ENCODE measurements at regions not wholly inside any gene's neighbourhood (a gene's known extent, or its start where the extent isn't known, plus 50 kb on each side); places are given as distances from the start of the nearest gene placed in this dataset.

- WGBS (ENCODE audit: insufficient coverage, insufficient replicate concordance, low lambda C conversion rate, missing lambda C conversion rate), result 4% methylated on average over 1 of the region's 1 CpG
- in situ Hi-C loops (cut with MboI), result no loop called here
- intact Hi-C loops (cut with micrococcal nuclease; ENCODE audit: unreplicated experiment), result no loop called here
- Histone ChIP-seq H3K9me3 (replicated peaks; ENCODE audit: control insufficient read depth, insufficient read depth, low read length) (no peaks in the 10 kb centered on the region), H3K4me2 (ENCODE audit: control insufficient read depth, insufficient read depth) (no peak overlapping the region), H3K4me3 (no peak overlapping the region), H4K20me1 (ENCODE audit: control insufficient read depth, insufficient read depth) (no peaks in the 10 kb centered on the region), H3K4me1 (ENCODE audit: control insufficient read depth, insufficient read depth, low read length) (no peaks in the 10 kb centered on the region), H3K79me2 (ENCODE audit: control insufficient read depth, insufficient read depth, low read length) (no peaks in the 10 kb centered on the region), H2AFZ (ENCODE audit: control insufficient read depth, low read depth, low read length) (no peak overlapping the region), H3K36me3 (ENCODE audit: control insufficient read depth in 2 of 2, insufficient read depth in 2 of 2, low read length in 1 of 2) (no peaks in the 10 kb centered on the region), H3K27me3 (replicated peaks in 1 of 2; ENCODE audit: control insufficient read depth in 2 of 2, insufficient read depth in 2 of 2, low read length in 1 of 2) (no peaks in the 10 kb centered on the region), H3K9ac (ENCODE audit: control insufficient read depth, insufficient read depth, low read length) (no peak overlapping the region), H3K27ac (ENCODE audit: control insufficient read depth, insufficient read depth) (no peak overlapping the region)
- DNase-seq (ENCODE audit: low read depth, low spot score) (no peak), FAIRE-seq (no peak), ATAC-seq (no peak)
- CTCF ChIA-PET, result interaction anchor here (0.6 kb wide), 1 partner anchor 110 kb away, joined by 4 read pairs; no protein-coding TSS in a partner anchor
- POLR2A ChIA-PET, result no interaction called here
- BruUV-seq (replicated peaks), result no TSS peak
- RAD21 ChIA-PET (ENCODE audit: unreplicated experiment), result no interaction called here
- TF ChIP-seq ZSCAN29 (IDR thresholded peaks at IDR 0.05), result no peak
- no peak for TF ChIP-seq RBBP5 (conservative IDR thresholded peaks at IDR 0.05)
- TF ChIP-seq BCL3 (IDR thresholded peaks at IDR 0.05; ENCODE audit: borderline replicate concordance, insufficient read depth, low read depth, low read length, poor library complexity, severe bottlenecking), result no peak
- TF ChIP-seq POLR2A (IDR thresholded peaks at IDR 0.05; ENCODE audit: low read depth, low read length), result no peak
- no peak for TF ChIP-seq WRNIP1 (IDR thresholded peaks at IDR 0.05; ENCODE audit: borderline replicate concordance, low read depth, low read length)
- no peak for TF ChIP-seq ZNF592 (IDR thresholded peaks at IDR 0.05)
- no peak for TF ChIP-seq NFXL1 (IDR thresholded peaks at IDR 0.05; ENCODE audit: borderline replicate concordance)
- TF ChIP-seq HDGF (IDR thresholded peaks at IDR 0.05), result no peak
- no peak for TF ChIP-seq KAT2A (conservative IDR thresholded peaks at IDR 0.05; ENCODE audit: control insufficient read depth, low read depth, low read length)
- no peak for TF ChIP-seq RUNX3 (IDR thresholded peaks at IDR 0.05; ENCODE audit: low read length)
- no peak for TF ChIP-seq SIX5 (IDR thresholded peaks at IDR 0.05; ENCODE audit: low read depth, low read length, severe bottlenecking)
- no peak for TF ChIP-seq CBX5 (IDR thresholded peaks at IDR 0.05; ENCODE audit: low read depth)
- no peak for TF ChIP-seq GABPA (IDR thresholded peaks at IDR 0.05; ENCODE audit: low read depth)
- no peak for TF ChIP-seq MYC (IDR thresholded peaks at IDR 0.05; ENCODE audit: insufficient read depth, insufficient read length, insufficient replicate concordance, low read length, severe bottlenecking)
- no peak for TF ChIP-seq CHD1 (IDR thresholded peaks at IDR 0.05; ENCODE audit: low read depth, low read length)
- TF ChIP-seq NBN (IDR thresholded peaks at IDR 0.05), result no peak
- no peak for TF ChIP-seq POLR2AphosphoS2 (IDR thresholded peaks at IDR 0.05; ENCODE audit: low read depth, low read length)
- TF ChIP-seq FOXM1 (IDR thresholded peaks at IDR 0.05; ENCODE audit: low read depth, low read length), result no peak
- TF ChIP-seq TCF3 (IDR thresholded peaks at IDR 0.05; ENCODE audit: borderline replicate concordance, insufficient read depth, low read depth, low read length), result no peak
- no peak for TF ChIP-seq MXI1 (IDR thresholded peaks at IDR 0.05; ENCODE audit: low read depth, low read length)
- SMC1A ChIA-PET (ENCODE audit: uncharacterized antibody, unreplicated experiment), result interaction anchor here (1.6 kb wide), 1 partner anchor 41 kb away, joined by 4 read pairs; no protein-coding TSS in a partner anchor
Measured at GRCh38 chr4:178553201-178553600, 1111.0 kb upstream of the AGA start.

Data from GM12878 (cell line).